ENCODE measurements at regions not wholly inside any gene's neighbourhood (a gene's known extent, or its start where the extent isn't known, plus 50 kb on each side); places are given as distances from the start of the nearest gene placed in this dataset.

GRCh38 chr6:18962361-18962905 is 575.3 kb downstream of the RNF144B start:
- no peak for DNase-seq (ENCODE audit: low read depth in 2 of 2)

GRCh38 chr6:18963439-18963838 is 576.3 kb downstream of the RNF144B start:
- DNase-seq (ENCODE audit: low read depth in 2 of 2): no peak

DNA sequence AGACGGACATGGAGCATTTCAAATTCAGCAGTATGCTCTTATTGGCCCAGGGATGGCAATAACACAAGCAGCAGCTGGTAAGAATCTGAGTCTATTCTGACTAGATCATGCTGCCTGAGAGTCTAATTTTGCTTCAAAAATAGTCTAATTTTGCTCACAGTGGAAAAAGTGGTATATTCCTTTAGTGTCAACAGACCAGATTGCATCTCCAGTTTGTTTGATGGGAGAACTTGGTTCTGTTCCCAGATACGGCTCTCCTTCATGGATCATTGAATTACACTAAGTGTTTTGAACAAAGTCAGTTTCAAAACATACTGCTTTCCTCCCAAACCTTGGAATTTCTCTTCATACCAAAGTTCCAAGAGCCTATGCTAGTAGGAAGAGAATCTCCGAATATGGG is 586.1 kb downstream of the RNF144B start:
- no peak for DNase-seq (ENCODE audit: low read depth in 2 of 2)

DNA sequence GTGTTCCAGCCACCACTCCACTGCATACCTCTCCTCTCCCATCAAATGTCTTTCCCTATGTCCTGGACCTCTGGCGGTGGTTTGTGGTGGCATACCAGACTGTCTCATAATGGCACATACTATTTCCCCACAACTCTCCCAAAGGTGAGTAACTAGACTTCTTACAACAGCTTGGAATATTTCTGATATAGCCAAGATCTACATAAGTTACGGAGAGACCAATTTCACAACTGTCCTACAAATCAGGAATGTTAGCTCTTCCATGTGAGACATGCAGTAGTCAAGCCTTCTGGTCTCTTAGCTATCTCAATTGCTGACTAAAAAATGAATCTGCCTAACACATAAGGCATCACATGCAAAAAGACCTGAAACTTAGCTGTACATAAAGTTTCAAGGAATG is 588.9 kb downstream of the RNF144B start:
- no peak for DNase-seq (ENCODE audit: low read depth in 2 of 2)

DNA sequence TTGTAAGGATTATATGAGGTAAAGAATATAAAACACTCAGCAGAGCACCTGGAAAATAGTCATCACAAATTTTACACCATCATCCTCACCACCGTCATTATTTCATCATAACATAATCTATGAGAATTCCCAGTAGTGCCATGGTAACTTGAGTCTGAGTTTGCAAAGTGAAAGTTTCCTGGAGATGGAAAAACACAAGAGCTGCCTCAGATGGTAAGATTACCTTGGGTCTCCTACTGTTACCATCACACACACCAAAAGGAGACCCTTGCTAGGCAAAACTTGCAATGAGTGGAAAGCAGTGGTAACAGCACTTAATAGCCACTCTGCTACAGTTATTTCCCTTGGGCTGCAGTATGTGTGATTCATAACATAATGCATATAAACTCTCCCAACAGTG is 589.8 kb downstream of the RNF144B start:
- DNase-seq (ENCODE audit: low read depth in 2 of 2): no peak

DNA sequence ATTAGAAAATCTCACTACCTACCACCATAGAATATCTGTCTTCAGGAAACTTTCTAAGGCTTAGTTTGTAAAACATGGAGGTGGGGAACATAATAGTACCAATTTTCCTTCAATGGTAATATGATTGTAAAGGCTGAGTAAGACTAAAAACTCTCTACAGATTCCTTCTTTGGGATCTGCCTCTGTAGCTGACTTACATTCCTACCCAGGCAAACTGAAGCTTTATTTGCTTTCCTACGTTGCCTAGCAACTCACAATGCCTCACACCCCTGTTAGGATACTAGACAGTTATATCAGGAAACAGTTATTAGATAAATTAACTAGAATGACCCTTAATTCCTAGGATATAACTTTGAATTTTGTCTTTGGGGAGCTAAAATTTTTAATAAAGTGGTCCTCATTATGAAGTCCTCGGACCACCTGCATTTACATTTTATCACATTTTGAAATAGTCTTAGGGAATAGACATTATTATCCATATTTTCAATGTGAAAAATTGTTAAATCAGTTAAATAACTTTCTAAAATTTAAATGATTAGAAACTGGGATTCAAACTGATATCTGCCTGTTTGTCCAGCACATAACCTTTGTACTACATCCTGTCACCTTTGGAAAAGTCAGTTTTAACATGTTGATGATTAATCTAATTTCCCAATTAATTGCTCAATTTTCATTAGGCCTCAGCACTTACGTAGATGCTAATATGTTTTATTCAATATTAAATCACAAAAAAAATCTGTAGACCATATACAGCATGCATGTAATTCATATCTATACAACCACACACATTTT is 591.4 kb downstream of the RNF144B start:
- DNase-seq (ENCODE audit: low read depth in 2 of 2): no peak

GRCh38 chr6:18985061-18985460 is 597.9 kb downstream of the RNF144B start:
- DNase-seq (ENCODE audit: low read depth in 2 of 2): no peak

GRCh38 chr6:18985996-18986395 is 598.8 kb downstream of the RNF144B start:
- no peak for DNase-seq (ENCODE audit: low read depth in 2 of 2)

DNA sequence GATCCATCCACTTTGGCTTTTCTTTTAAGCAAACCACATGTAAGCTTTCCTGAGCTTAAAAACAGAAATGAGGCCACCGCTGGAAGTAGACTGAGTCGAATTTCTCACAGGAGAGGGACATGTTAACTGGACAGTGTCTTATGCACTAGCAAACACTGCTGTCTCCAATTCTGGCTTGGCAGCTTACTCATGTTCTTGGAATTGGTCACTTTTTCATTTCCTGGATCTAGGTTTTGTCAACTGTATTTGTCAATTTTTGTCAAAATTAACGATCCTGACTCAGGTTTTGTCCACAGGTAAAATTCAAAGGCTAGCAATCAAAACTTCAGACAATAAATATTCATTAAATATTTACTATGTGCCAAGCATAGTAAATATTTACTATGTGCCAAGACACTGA is 601.5 kb downstream of the RNF144B start:
- no peak for DNase-seq (ENCODE audit: low read depth in 2 of 2)

DNA sequence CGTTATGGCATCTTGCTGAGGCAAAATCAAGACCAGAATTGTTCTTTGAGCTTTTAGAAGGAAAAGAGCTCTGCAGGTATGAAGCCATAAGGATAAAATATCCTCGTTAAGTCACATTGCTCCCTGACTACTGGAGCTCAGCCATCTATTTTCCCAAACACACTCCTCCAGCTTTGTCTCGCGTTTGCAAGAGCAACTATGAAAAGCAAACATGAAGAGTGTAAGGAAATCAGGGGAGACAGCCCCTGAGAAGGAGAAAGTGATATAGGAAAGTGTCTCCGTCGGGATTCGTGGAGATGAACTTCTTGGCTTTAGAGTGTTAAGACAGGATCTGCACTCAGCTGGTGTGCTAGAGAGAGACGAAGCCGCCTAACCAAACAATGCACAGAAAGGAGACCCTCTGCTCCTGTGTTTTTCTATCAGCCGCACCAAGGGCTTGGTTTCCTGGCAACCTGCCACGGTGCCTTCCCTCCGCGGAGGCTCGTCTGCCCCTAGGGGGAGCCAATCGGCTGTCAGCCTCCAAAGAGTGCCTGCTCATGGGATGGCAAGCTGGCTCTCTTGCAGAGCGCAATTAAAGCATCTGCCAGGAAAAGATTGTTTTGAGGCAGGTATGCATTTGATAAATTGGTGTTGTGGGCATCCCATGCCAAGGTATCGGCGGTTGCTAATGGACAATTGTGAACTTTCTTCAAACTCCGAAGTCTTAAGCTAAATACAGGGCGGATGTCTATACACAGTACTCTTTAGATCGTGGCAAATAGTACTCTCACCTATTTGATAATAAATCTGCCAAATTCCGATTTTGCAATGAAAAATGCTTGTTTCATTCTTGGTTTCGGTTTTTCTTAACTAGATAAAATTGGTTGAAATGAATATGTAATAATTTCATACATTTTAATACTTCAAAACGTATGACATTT is 603.2 kb downstream of the RNF144B start:
- peak; percentile 4 to 16 for DNase-seq (ENCODE audit: low read depth in 2 of 2)

- DNase-seq (ENCODE audit: low read depth in 2 of 2): no peak
These were observed 610.3 kb downstream of the RNF144B start for GRCh38 chr6:18997375-18997826.

GRCh38 chr6:19002976-19003560 is 615.9 kb downstream of the RNF144B start:
- DNase-seq (ENCODE audit: low read depth in 2 of 2): no peak

- no peak for DNase-seq (ENCODE audit: low read depth in 2 of 2)
These were observed 617.0 kb downstream of the RNF144B start for GRCh38 chr6:19004176-19004575.

DNA sequence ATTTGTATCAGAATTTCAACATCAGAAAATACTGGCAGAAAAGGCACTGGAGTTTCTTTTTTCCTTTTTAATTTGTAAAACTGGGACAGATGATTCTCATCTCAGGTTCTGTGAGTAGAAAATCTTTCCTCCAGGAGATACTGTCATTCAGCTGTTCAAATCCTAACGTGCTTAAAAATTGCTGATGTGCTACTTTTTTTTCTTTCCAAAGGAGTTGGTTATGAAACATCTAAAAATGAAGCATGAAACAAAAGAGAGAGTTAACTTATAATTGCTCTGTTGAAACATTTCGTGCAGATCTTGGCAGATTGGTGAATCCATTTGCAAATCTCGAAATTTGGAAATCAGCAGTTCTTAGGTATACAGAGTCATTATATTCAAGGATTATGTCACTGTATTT is 622.6 kb downstream of the RNF144B start:
- DNase-seq (ENCODE audit: low read depth in 2 of 2): no peak

GRCh38 chr6:19013026-19013705 is 626.0 kb downstream of the RNF144B start:
- DNase-seq (ENCODE audit: low read depth in 2 of 2): no peak

GRCh38 chr6:19024737-19025136 is 637.6 kb downstream of the RNF144B start:
- no peak for DNase-seq (ENCODE audit: low read depth in 2 of 2)

- DNase-seq (ENCODE audit: low read depth in 2 of 2): no peak
These were observed 641.1 kb downstream of the RNF144B start for GRCh38 chr6:19028201-19028600.

DNA sequence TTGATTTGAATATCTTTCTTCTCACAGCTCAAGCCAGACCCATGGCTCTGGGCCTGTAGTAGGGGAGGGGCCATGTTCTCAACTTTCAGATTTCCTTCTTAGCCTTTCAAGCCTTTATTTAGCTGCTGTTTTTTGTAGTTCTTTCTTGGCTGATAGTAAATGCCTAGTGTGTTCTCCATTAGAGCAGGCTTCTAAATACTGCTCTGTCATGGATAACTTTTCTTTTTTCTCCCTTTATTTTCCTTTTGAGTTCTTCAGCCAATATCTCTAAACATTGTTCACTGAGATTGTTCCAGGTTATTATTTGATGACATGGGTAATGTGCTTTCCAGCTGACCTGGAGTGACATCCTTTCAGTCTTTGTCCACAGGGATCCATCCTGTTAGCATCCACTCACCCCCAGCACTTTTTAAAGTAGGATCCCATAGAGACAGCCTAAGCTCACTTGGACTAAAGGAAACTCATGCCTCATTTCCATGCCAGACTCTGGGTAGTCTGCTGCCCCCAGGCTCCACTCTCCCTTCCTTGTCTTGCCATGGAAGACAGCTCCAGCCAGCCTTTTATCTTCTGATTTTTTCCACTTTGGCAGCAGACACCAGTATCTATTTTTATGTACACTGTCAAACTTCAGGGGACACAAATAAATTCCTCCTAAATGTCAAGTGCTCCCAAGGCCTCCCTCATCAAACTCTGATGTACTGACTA is 645.6 kb downstream of the RNF144B start:
- DNase-seq (ENCODE audit: low read depth in 2 of 2): no peak

- no peak for DNase-seq (ENCODE audit: low read depth in 2 of 2)
These were observed 646.5 kb downstream of the RNF144B start for GRCh38 chr6:19033683-19034082.

DNA sequence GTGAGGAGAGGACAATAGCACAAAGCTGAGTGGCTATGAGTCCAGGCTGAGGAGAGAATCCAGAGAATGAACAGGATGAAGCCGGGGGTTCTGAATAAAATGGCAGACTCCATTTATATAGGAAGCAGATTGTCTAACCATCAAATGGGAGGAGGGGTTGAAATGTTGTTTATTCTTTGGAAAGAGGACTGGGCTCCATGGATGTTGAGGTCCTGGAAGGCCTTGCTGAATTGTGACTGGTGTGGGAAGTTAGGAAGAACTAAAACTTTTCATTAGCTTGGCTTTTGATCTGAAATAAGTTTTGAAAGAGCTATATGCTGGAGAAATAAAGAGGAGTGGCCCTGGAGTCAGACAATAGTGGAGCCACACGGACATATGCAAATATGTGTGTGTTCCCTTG is 647.8 kb downstream of the RNF144B start:
- DNase-seq (ENCODE audit: low read depth in 2 of 2): no peak
